ENCODE measurements at regions not wholly inside any gene's neighbourhood (a gene's known extent, or its start where the extent isn't known, plus 50 kb on each side); places are given as distances from the start of the nearest gene placed in this dataset.

DNA sequence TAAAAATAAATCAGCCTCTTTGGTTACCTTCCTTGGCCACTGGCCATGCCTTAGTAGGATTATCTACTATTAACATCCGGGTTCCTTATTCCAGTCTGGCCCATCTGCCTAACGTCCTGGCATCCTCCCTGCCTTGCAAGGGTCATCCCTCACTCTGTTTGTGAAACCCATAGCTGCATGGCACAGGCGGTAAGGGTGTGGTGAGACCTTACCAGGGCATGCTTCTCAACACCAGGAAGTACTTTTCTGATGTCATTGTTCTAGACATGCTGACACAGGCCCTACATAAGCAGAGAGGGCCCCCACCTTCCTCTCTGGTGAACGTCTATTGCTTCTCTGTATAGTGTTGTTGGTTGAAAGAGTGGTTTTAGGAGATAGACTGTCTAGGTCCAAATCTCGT lies 296.8 kb upstream of the SPRED2 start:
- ChIA-PET POLR2A (no interaction called here), CTCF (no interaction called here)
- no peak for TF ChIP-seq ZNF266 (tag by site-specific recombination; IDR thresholded peaks at IDR 0.05; ENCODE audit: low read depth)
- TF ChIP-seq KLF7 (tag by site-specific recombination; IDR thresholded peaks at IDR 0.05; ENCODE audit: borderline replicate concordance), result no peak
- no peak for TF ChIP-seq ZNF341 (tag by site-specific recombination; IDR thresholded peaks at IDR 0.05; ENCODE audit: low read depth)
- no peak for TF ChIP-seq ZNF596 (tag by site-specific recombination; IDR thresholded peaks at IDR 0.05)
- no peak for TF ChIP-seq TRIM28 (IDR thresholded peaks at IDR 0.05; ENCODE audit: borderline replicate concordance, low read length)
- TF ChIP-seq PRDM10 (tag by site-specific recombination; IDR thresholded peaks at IDR 0.05), result no peak
- TF ChIP-seq EGR2 (tag by site-specific recombination; IDR thresholded peaks at IDR 0.05; ENCODE audit: low read depth), result no peak
- TF ChIP-seq ZNF202 (tag by site-specific recombination; IDR thresholded peaks at IDR 0.05; ENCODE audit: borderline replicate concordance), result no peak
- TF ChIP-seq, protein P1, sequence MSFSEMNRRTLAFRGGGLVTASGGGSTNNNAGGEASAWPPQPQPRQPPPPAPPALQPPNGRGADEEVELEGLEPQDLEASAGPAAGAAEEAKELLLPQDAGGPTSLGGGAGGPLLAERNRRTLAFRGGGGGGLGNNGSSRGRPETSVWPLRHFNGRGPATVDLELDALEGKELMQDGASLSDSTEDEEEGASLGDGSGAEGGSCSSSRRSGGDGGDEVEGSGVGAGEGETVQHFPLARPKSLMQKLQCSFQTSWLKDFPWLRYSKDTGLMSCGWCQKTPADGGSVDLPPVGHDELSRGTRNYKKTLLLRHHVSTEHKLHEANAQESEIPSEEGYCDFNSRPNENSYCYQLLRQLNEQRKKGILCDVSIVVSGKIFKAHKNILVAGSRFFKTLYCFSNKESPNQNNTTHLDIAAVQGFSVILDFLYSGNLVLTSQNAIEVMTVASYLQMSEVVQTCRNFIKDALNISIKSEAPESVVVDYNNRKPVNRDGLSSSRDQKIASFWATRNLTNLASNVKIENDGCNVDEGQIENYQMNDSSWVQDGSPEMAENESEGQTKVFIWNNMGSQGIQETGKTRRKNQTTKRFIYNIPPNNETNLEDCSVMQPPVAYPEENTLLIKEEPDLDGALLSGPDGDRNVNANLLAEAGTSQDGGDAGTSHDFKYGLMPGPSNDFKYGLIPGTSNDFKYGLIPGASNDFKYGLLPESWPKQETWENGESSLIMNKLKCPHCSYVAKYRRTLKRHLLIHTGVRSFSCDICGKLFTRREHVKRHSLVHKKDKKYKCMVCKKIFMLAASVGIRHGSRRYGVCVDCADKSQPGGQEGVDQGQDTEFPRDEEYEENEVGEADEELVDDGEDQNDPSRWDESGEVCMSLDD (tag by site-specific recombination; IDR thresholded peaks at IDR 0.05), result no peak
- no peak for TF ChIP-seq ZNF560 (tag by site-specific recombination; IDR thresholded peaks at IDR 0.05; ENCODE audit: borderline replicate concordance)
- TF ChIP-seq ZNF155 (tag by site-specific recombination; IDR thresholded peaks at IDR 0.05), result no peak
- TF ChIP-seq, protein P2, sequence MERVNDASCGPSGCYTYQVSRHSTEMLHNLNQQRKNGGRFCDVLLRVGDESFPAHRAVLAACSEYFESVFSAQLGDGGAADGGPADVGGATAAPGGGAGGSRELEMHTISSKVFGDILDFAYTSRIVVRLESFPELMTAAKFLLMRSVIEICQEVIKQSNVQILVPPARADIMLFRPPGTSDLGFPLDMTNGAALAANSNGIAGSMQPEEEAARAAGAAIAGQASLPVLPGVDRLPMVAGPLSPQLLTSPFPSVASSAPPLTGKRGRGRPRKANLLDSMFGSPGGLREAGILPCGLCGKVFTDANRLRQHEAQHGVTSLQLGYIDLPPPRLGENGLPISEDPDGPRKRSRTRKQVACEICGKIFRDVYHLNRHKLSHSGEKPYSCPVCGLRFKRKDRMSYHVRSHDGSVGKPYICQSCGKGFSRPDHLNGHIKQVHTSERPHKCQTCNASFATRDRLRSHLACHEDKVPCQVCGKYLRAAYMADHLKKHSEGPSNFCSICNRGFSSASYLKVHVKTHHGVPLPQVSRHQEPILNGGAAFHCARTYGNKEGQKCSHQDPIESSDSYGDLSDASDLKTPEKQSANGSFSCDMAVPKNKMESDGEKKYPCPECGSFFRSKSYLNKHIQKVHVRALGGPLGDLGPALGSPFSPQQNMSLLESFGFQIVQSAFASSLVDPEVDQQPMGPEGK (tag by site-specific recombination; IDR thresholded peaks at IDR 0.05), result no peak
- TF ChIP-seq, protein P3, sequence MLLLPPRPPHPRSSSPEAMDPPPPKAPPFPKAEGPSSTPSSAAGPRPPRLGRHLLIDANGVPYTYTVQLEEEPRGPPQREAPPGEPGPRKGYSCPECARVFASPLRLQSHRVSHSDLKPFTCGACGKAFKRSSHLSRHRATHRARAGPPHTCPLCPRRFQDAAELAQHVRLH (tag by site-specific recombination; IDR thresholded peaks at IDR 0.05), result no peak
- TF ChIP-seq ZNF830 (tag by site-specific recombination; IDR thresholded peaks at IDR 0.05; ENCODE audit: low read depth), result no peak
- Histone ChIP-seq H3K27ac (ENCODE audit: extremely low read depth, low read depth, low read length) (no peak overlapping the region), H3K4me3 (ENCODE audit: low read depth, low read length) (no peak overlapping the region), H3K4me1 (ENCODE audit: control insufficient read depth, insufficient read depth, low read length) (no peaks in the 10 kb centered on the region), H3K9me3 (ENCODE audit: control insufficient read depth, insufficient read depth, low read depth, low read length) (no peaks in the 10 kb centered on the region), H3K36me3 (ENCODE audit: control insufficient read depth in 2 of 2, insufficient read depth in 1 of 2, low read length in 2 of 2) (no peaks in the 10 kb centered on the region)

DNA sequence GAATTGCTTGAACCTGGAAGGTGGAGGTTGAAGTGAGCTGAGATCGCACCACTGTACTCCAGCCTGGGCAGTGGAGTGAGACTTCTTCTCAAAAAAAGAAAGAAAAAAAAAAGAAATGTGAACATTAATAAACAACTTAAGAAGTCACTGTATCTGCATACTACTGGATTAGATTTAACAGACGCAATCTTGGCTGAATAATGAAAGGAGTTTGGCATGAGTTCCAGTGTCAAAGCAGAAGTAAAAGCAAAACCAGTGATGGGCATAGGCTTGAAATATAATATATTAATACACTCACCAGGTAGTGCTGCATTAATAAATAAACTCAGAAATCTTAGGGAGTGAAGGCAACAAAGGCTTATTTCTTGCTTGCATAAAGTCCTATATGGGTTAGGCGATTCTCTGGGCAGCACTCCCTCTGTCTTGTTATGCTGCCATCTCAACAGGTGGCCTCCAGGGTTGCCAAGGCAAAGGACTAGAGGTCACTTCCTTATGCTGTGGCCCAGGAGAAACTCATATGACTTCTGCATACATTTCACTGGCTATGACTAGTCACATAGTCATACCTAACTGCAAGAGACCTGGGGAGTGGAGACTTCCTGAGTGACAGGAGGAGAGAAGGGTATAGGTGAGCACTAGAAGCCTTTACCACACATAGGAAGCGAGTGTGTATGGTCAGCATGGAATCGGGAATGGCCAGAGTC lies 296.2 kb upstream of the SPRED2 start:
- ChIA-PET POLR2A (no interaction called here), CTCF (no interaction called here)
- TF ChIP-seq PRDM10 (tag by site-specific recombination; IDR thresholded peaks at IDR 0.05), result no peak
- TF ChIP-seq KLF1 (tag by site-specific recombination; IDR thresholded peaks at IDR 0.05), result no peak
- TF ChIP-seq MZF1 (tag by site-specific recombination; IDR thresholded peaks at IDR 0.05; ENCODE audit: borderline replicate concordance), result no peak
- no peak for TF ChIP-seq ZNF629 (tag by site-specific recombination; IDR thresholded peaks at IDR 0.05)
- TF ChIP-seq, protein P1 (tag by site-specific recombination; IDR thresholded peaks at IDR 0.05), result no peak
- no peak overlapping the region for H3K27ac ChIP-seq (ENCODE audit: extremely low read depth, low read depth, low read length)
- no peak overlapping the region for H3K4me3 ChIP-seq (ENCODE audit: low read depth, low read length)
- H3K4me1 ChIP-seq (ENCODE audit: control insufficient read depth, insufficient read depth, low read length), result no peaks in the 10 kb centered on the region
- no peaks in the 10 kb centered on the region for H3K36me3 ChIP-seq (ENCODE audit: control insufficient read depth in 2 of 2, insufficient read depth in 1 of 2, low read length in 2 of 2)
- H3K9me3 ChIP-seq (ENCODE audit: control insufficient read depth, insufficient read depth, low read depth, low read length), result no peaks in the 10 kb centered on the region
